SU-DHL-6 (cell line): ENCODE measurements at regions not wholly inside any gene's neighbourhood (a gene's known extent, or its start where the extent isn't known, plus 50 kb on each side); places are given as distances from the start of the nearest gene placed in this dataset.

Source experiments
- CTCF ChIP-seq: fragments of 200-600 bp; sonication (generic); IDR thresholded peaks from one replicate; pipeline ENCODE4 v1.5.1; 2017; ENCODE audit warnings: antibody characterized with exemption, mild to moderate bottlenecking, low read length, moderate library complexity; ENCODE audit not compliant: insufficient read depth, poor library complexity, severe bottlenecking
- EZH2phosphoT487 ChIP-seq: fragments of 200-600 bp; sonication (generic), shearing (Covaris generic); conservative IDR thresholded peaks from 2 replicates; pipeline ENCODE4 v1.6.1; 2018; ENCODE audit warnings: mild to moderate bottlenecking, antibody characterized with exemption, low read length, moderate library complexity, mixed read lengths

- TF ChIP-seq CTCF: no peak
- no peak for TF ChIP-seq EZH2phosphoT487
Measured at GRCh38 chr3:197425485-197426120, 127.2 kb upstream of the DLG1 start.
